Keratinocyte (primary cell): ENCODE measurements at regions not wholly inside any gene's neighbourhood (a gene's known extent, or its start where the extent isn't known, plus 50 kb on each side); places are given as distances from the start of the nearest gene placed in this dataset.

ENCODE experiments used
- DNase-seq: peaks from one replicate; pipeline ENCODE4 v3.0.0-alpha.2; 2011; ENCODE audit warnings: low read depth, missing footprints, low spot score
- FAIRE-seq: peaks from 2 replicates; lab custom pipeline; 2011; peaks lifted over from hg19 to GRCh38; lab: Jason Lieb, UNC
- H2AFZ ChIP-seq: 2 replicates; pipeline ENCODE4 v1.6.0; 2012; ENCODE audit warnings: low read length, control low read depth, inconsistent platforms; ENCODE audit not compliant: control insufficient read depth
- H3K27ac ChIP-seq: 2 replicates; pipeline ENCODE4 v1.5.1; 2011; ENCODE audit warnings: low read length; ENCODE audit not compliant: control insufficient read depth, insufficient read depth
- H3K27me3 ChIP-seq: 3 replicates; pipeline ENCODE4 v1.6.0; 2011; ENCODE audit warnings: low read length; ENCODE audit not compliant: control insufficient read depth, insufficient read depth; ENCODE audit errors: extremely low read depth
- H3K36me3 ChIP-seq, 2 experiments: 2 replicates in 1 of 2; 3 replicates in 1 of 2; pipeline ENCODE4 v1.5.1; 2011; ENCODE audit warnings: low read length in 2 of 2, mild to moderate bottlenecking in 1 of 2; ENCODE audit not compliant: control insufficient read depth in 2 of 2, insufficient read depth in 2 of 2; ENCODE audit errors: extremely low read depth in 1 of 2
- H3K4me1 ChIP-seq: 3 replicates; pipeline ENCODE4 v1.5.1; 2011; ENCODE audit warnings: low read length; ENCODE audit not compliant: control insufficient read depth, insufficient read depth; ENCODE audit errors: extremely low read depth
- H3K4me2 ChIP-seq: 3 replicates; pipeline ENCODE4 v1.6.0; 2011; ENCODE audit warnings: low read depth, low read length; ENCODE audit not compliant: control insufficient read depth, insufficient read depth; ENCODE audit errors: extremely low read depth
- H3K4me3 ChIP-seq, 3 experiments: fragments of 200-600 bp in 1 of 3; sonication (generic) in 1 of 3; 2 replicates in 2 of 3; 3 replicates in 1 of 3; pipeline ENCODE4 v1.5.1; 2011 to 2016; ENCODE audit warnings: low read length in 3 of 3, mild to moderate bottlenecking in 3 of 3, control low read depth in 2 of 3, inconsistent platforms in 1 of 3, low read depth in 1 of 3, mixed read lengths in 1 of 3, mixed run types in 1 of 3, moderate library complexity in 1 of 3; ENCODE audit not compliant: control insufficient read depth in 2 of 3, insufficient read depth in 2 of 3; ENCODE audit errors: extremely low read depth in 1 of 3
- H3K79me2 ChIP-seq: 2 replicates; pipeline ENCODE4 v1.6.0; 2012; ENCODE audit warnings: low read length; ENCODE audit not compliant: control insufficient read depth, insufficient read depth
- H3K9ac ChIP-seq: 3 replicates; pipeline ENCODE4 v1.6.0; 2011; ENCODE audit warnings: low read length; ENCODE audit not compliant: control insufficient read depth, insufficient read depth; ENCODE audit errors: extremely low read depth
- H3K9me1 ChIP-seq: 3 replicates; pipeline ENCODE4 v1.6.0; 2011; ENCODE audit warnings: low read length; ENCODE audit not compliant: control insufficient read depth, insufficient read depth; ENCODE audit errors: extremely low read depth
- H3K9me3 ChIP-seq: 2 replicates; pipeline ENCODE4 v1.5.1; 2012; ENCODE audit warnings: low read depth, low read length; ENCODE audit not compliant: control insufficient read depth
- H4K20me1 ChIP-seq: 3 replicates; pipeline ENCODE4 v1.6.0; 2011; ENCODE audit warnings: low read length; ENCODE audit not compliant: control insufficient read depth, insufficient read depth; ENCODE audit errors: extremely low read depth
- CTCF ChIP-seq, 3 experiments: IDR thresholded peaks in 1 of 3; conservative IDR thresholded peaks in 1 of 3; optimal IDR thresholded peaks in 1 of 3; 2 replicates in 2 of 3; 3 replicates in 1 of 3; pipeline versions ENCODE3 to v1.5.1; 2011; ENCODE audit warnings: low read length in 3 of 3, mild to moderate bottlenecking in 3 of 3, moderate library complexity in 2 of 3, control low read depth in 1 of 3, inconsistent platforms in 1 of 3; ENCODE audit not compliant: insufficient read depth in 2 of 3; ENCODE audit errors: extremely low read depth in 1 of 3
- EZH2 ChIP-seq: IDR thresholded peaks from one replicate; pipeline ENCODE4 v1.6.1; 2012; ENCODE audit warnings: inconsistent platforms, mild to moderate bottlenecking, low read length, moderate library complexity
- dilution Hi-C: fragments of 300-500 bp; cut with MboI; formaldehyde crosslinking; loops from one replicate; pipeline ENCODE4 v1.7.0; 2020; ENCODE audit warnings: low sequenced_read_pairs; ENCODE audit not compliant: extremely low pct_ligation_motif_present

- no peak overlapping the region for H3K9ac ChIP-seq
- DNase-seq (no peak), FAIRE-seq (no peak)
- H3K27ac ChIP-seq, result no peak overlapping the region
- no peak for TF ChIP-seq EZH2
- TF ChIP-seq CTCF (optimal IDR thresholded peaks at IDR 0.05 in 1 of 3, IDR thresholded peaks at IDR 0.05 in 1 of 3, conservative IDR thresholded peaks at IDR 0.05 in 1 of 3; ENCODE audit: extremely low read depth in 1 of 3, insufficient read depth in 2 of 3, low read length in 3 of 3), result peak in 1 of 3 experiments; percentile 7
- no peak overlapping the region for H3K4me3 ChIP-seq
- H3K9me3 ChIP-seq, result no peaks in the 10 kb centered on the region
- H3K79me2 ChIP-seq, result no peaks in the 10 kb centered on the region
- dilution Hi-C loops, result no loop called here
- H3K9me1 ChIP-seq, result no peaks in the 10 kb centered on the region
- H3K27me3 ChIP-seq, result no peaks in the 10 kb centered on the region
- no peaks in the 10 kb centered on the region for H3K4me1 ChIP-seq
- no peaks in the 10 kb centered on the region for H4K20me1 ChIP-seq
- H3K36me3 ChIP-seq, result no peaks in the 10 kb centered on the region
- H3K4me2 ChIP-seq, result no peak overlapping the region
- H2AFZ ChIP-seq, result no peak overlapping the region
These were observed 708.0 kb downstream of the MED13L start for GRCh38 chr12:115569345-115570068.

GRCh38 chr12:115558281-115558680 lies 719.2 kb downstream of the MED13L start:
- DNase-seq, result no peak
- no peak overlapping the region for H3K9ac ChIP-seq
- dilution Hi-C loops, result no loop called here
- H3K27me3 ChIP-seq, result no peaks in the 10 kb centered on the region
- H3K27ac ChIP-seq, result no peak overlapping the region
- TF ChIP-seq EZH2, result no peak
- no peak for TF ChIP-seq CTCF (optimal IDR thresholded peaks at IDR 0.05 in 1 of 3, IDR thresholded peaks at IDR 0.05 in 1 of 3, conservative IDR thresholded peaks at IDR 0.05 in 1 of 3; ENCODE audit: extremely low read depth in 1 of 3, insufficient read depth in 2 of 3, low read length in 3 of 3)
- no peaks in the 10 kb centered on the region for H4K20me1 ChIP-seq
- FAIRE-seq, result no peak
- no peaks in the 10 kb centered on the region for H3K4me1 ChIP-seq
- no peaks in the 10 kb centered on the region for H3K9me1 ChIP-seq
- H3K79me2 ChIP-seq, result no peaks in the 10 kb centered on the region
- no peaks in the 10 kb centered on the region for H3K36me3 ChIP-seq
- no peaks in the 10 kb centered on the region for H3K9me3 ChIP-seq
- no peak overlapping the region for H3K4me3 ChIP-seq
- no peak overlapping the region for H3K4me2 ChIP-seq
- H2AFZ ChIP-seq, result no peak overlapping the region
